ENCODE measurements at regions not wholly inside any gene's neighbourhood (a gene's known extent, or its start where the extent isn't known, plus 50 kb on each side); places are given as distances from the start of the nearest gene placed in this dataset.

DNA sequence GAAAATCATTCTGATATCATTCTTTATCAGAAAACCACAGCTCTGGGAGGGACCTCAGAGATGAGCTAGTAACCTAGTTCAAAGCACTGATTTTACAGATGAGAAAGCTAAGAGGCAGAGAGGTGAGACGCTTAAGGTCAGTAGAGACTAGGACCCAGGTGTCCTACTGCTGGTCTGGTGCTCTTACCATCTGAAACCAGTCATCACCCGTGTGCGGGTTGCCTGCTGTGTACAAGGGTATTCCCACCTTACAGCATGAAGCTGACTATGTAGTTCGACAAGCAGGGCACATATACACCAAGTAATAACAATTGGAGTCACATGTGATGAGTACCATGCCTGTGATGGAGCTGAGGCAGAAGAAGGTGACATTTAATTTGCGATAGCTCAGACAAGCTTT is 133.7 kb downstream of the ADAMTS15 start:
- Histone ChIP-seq H3K4me3 (ENCODE audit: low read depth, low read length) (no peak overlapping the region), H3K36me3 (ENCODE audit: insufficient read depth) (no peaks in the 10 kb centered on the region), H3K27ac (ENCODE audit: low read depth) (no peak overlapping the region), H3K4me1 (ENCODE audit: insufficient read depth) (no peaks in the 10 kb centered on the region)
- no peak for DNase-seq (ENCODE audit: extremely low spot score)
- WGBS = 96% methylated on average over 5 of the region's 5 CpGs

DNA sequence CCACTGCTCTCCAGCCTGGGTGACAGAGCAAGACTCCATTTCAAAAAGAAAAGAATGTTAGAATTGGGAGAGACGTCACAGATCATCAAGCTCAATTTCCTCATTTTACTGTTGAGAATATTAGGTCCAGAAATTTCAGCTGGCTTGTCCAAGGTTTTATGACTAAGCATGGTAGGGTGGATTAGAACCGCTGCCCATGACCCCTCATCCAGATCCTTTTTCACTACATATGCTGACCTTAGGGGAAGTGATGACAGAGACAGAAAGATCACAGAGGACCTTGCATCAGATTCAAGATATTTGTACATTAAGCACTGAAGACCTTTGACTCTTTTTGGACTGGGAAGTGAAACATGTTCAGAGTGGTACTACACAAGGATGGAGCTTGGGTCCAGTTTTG is 134.5 kb downstream of the ADAMTS15 start:
- no peak overlapping the region for H3K4me3 ChIP-seq (ENCODE audit: low read depth, low read length)
- WGBS = 85% methylated on average over 2 of the region's 2 CpGs
- DNase-seq (ENCODE audit: extremely low spot score) = no peak
- no peaks in the 10 kb centered on the region for H3K36me3 ChIP-seq (ENCODE audit: insufficient read depth)
- H3K4me1 ChIP-seq (ENCODE audit: insufficient read depth) = no peaks in the 10 kb centered on the region
- H3K27ac ChIP-seq (ENCODE audit: low read depth) = no peak overlapping the region

DNA sequence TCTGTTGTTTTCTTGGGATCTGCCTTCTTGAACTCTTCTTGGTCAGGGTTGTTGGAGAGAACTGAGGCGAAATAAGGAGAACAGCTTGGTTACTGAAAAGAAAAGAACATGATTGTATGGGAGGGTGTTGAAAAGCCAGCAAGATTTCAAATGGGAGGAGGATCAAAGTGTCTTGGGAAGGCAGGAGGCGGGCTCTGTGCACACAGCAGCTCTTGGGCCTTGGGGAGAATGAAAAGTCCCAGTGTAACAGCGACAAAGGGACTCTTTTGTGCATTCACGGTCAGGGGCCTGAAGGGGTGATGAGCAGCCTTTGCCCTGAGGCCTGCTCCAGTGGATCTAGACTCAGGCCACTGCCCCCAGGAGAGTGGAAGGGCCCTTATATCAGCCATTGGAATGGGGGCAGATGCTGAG is 135.4 kb downstream of the ADAMTS15 start:
- Histone ChIP-seq H3K4me3 (ENCODE audit: low read depth, low read length) (no peak overlapping the region), H3K4me1 (ENCODE audit: insufficient read depth) (no peaks in the 10 kb centered on the region), H3K36me3 (ENCODE audit: insufficient read depth) (no peaks in the 10 kb centered on the region), H3K27ac (ENCODE audit: low read depth) (no peak overlapping the region)
- 87% methylated on average over 4 of the region's 4 CpGs for WGBS
- no peak for DNase-seq (ENCODE audit: extremely low spot score)

- Histone ChIP-seq H3K4me3 (ENCODE audit: low read depth, low read length) (no peak overlapping the region), H3K36me3 (ENCODE audit: insufficient read depth) (no peaks in the 10 kb centered on the region), H3K4me1 (ENCODE audit: insufficient read depth) (no peaks in the 10 kb centered on the region), H3K27ac (ENCODE audit: low read depth) (no peak overlapping the region)
- 74% methylated on average over 5 of the region's 5 CpGs for WGBS
- no peak for DNase-seq (ENCODE audit: extremely low spot score)
Measured at GRCh38 chr11:130585545-130585944, 137.1 kb downstream of the ADAMTS15 start.

DNA sequence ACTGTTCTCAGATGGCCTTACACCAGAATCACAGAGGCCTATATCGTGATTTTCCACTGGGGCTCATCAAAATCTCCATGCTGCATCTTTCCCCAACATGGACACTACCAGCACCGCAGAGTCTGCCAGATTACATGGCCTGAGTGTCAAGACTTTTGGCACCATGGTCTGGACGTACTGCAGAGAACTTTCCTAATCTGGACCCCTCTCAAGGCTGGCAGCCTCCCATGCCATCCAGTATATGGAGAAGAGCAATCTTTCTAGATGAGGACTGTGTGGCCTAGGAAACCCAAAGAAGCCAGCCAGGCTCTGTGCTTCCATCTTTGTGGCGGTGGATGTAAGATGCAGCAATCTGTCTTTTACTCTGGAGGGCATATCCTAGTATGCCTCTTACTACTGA is 139.2 kb downstream of the ADAMTS15 start:
- WGBS = 66% methylated on average over 4 of the region's 4 CpGs
- H3K27ac ChIP-seq (ENCODE audit: low read depth) = no peak overlapping the region
- H3K4me1 ChIP-seq (ENCODE audit: insufficient read depth) = no peaks in the 10 kb centered on the region
- no peak for DNase-seq (ENCODE audit: extremely low spot score)
- H3K36me3 ChIP-seq (ENCODE audit: insufficient read depth) = no peaks in the 10 kb centered on the region
- H3K4me3 ChIP-seq (ENCODE audit: low read depth, low read length) = no peak overlapping the region

GRCh38 chr11:130588471-130588870 is 140.0 kb downstream of the ADAMTS15 start:
- Histone ChIP-seq H3K4me1 (ENCODE audit: insufficient read depth) (no peaks in the 10 kb centered on the region), H3K4me3 (ENCODE audit: low read depth, low read length) (no peak overlapping the region), H3K27ac (ENCODE audit: low read depth) (no peak overlapping the region), H3K36me3 (ENCODE audit: insufficient read depth) (no peaks in the 10 kb centered on the region)
- WGBS = 92% methylated on average over 2 of the region's 2 CpGs
- DNase-seq (ENCODE audit: extremely low spot score) = no peak

GRCh38 chr11:130592056-130592455 is 143.6 kb downstream of the ADAMTS15 start:
- no peak overlapping the region for H3K4me3 ChIP-seq (ENCODE audit: low read depth, low read length)
- no peak for DNase-seq (ENCODE audit: extremely low spot score)
- H3K36me3 ChIP-seq (ENCODE audit: insufficient read depth) = no peaks in the 10 kb centered on the region
- H3K4me1 ChIP-seq (ENCODE audit: insufficient read depth) = no peaks in the 10 kb centered on the region
- H3K27ac ChIP-seq (ENCODE audit: low read depth) = no peak overlapping the region
- WGBS = 13% methylated on average over 2 of the region's 2 CpGs

- WGBS = 98% methylated on average over 2 of the region's 2 CpGs
- no peaks in the 10 kb centered on the region for H3K36me3 ChIP-seq (ENCODE audit: insufficient read depth)
- H3K27ac ChIP-seq (ENCODE audit: low read depth) = no peak overlapping the region
- no peak for DNase-seq (ENCODE audit: extremely low spot score)
- H3K4me1 ChIP-seq (ENCODE audit: insufficient read depth) = no peaks in the 10 kb centered on the region
- H3K4me3 ChIP-seq (ENCODE audit: low read depth, low read length) = no peak overlapping the region
Measured at GRCh38 chr11:130593064-130593463, 144.6 kb downstream of the ADAMTS15 start.

- Histone ChIP-seq H3K4me3 (ENCODE audit: low read depth, low read length) (no peak overlapping the region), H3K36me3 (ENCODE audit: insufficient read depth) (no peaks in the 10 kb centered on the region), H3K27ac (ENCODE audit: low read depth) (no peak overlapping the region), H3K4me1 (ENCODE audit: insufficient read depth) (no peaks in the 10 kb centered on the region)
- DNase-seq (ENCODE audit: extremely low spot score) = no peak
- 97% methylated on average over 25 of the region's 25 CpGs for WGBS
Measured at GRCh38 chr11:130598433-130598832, 150.0 kb downstream of the ADAMTS15 start.

GRCh38 chr11:130599073-130599654 is 150.7 kb downstream of the ADAMTS15 start:
- H3K36me3 ChIP-seq (ENCODE audit: insufficient read depth) = no peaks in the 10 kb centered on the region
- no peak for DNase-seq (ENCODE audit: extremely low spot score)
- no peak overlapping the region for H3K27ac ChIP-seq (ENCODE audit: low read depth)
- WGBS = 83% methylated on average over 4 of the region's 4 CpGs
- H3K4me1 ChIP-seq (ENCODE audit: insufficient read depth) = no peaks in the 10 kb centered on the region
- no peak overlapping the region for H3K4me3 ChIP-seq (ENCODE audit: low read depth, low read length)

DNA sequence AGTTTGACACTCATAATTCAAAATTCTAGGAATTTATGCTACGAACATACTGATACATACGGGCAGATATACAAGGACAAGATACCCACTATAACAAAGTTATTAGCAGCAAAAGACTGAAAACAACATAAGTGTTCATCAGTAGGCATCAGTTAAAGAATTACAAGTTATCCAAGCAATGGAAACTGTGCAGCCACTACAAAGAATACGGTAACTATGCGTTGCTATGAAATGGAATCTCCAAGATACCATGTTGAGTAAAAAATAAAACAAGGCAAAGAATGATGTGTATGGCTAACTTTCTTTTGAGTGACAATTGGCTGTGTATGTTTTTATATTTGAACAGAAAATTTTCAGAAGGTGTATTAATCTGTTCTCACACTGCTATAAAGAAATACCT is 151.7 kb downstream of the ADAMTS15 start:
- H3K4me1 ChIP-seq (ENCODE audit: insufficient read depth) = no peaks in the 10 kb centered on the region
- 61% methylated on average over 4 of the region's 4 CpGs for WGBS
- H3K27ac ChIP-seq (ENCODE audit: low read depth) = no peak overlapping the region

GRCh38 chr11:130600616-130601015 is 152.2 kb downstream of the ADAMTS15 start:
- Histone ChIP-seq H3K4me3 (ENCODE audit: low read depth, low read length) (no peak overlapping the region), H3K4me1 (ENCODE audit: insufficient read depth) (no peaks in the 10 kb centered on the region), H3K27ac (ENCODE audit: low read depth) (no peak overlapping the region), H3K36me3 (ENCODE audit: insufficient read depth) (no peaks in the 10 kb centered on the region)
- WGBS = 49% methylated on average over 5 of the region's 5 CpGs
- DNase-seq (ENCODE audit: extremely low spot score) = no peak

More for the DNA sequence above, 151.7 kb downstream of the ADAMTS15 start:
- Histone ChIP-seq H3K36me3 (ENCODE audit: insufficient read depth) (no peaks in the 10 kb centered on the region), H3K4me3 (ENCODE audit: low read depth, low read length) (no peak overlapping the region)
- no peak for DNase-seq (ENCODE audit: extremely low spot score)

DNA sequence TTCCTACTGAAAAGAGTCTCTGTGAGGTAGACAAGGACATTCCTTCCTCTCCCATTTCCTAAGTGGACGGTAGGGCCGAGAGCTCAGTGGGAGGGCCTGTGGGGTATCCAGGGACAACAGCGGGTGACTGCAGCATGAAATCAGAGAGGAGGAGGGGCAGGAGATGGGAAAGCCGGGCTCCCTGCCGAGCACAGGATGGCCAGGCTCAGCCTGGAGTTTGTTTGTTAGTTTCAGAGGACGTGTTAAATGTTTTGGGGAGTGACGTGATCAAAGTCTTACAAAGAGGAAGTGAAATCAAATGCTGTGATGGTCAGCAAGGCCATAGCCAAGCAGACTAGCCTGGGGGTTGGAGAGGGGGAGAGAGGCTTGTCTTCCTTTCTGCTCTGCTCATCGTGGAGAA is 152.7 kb downstream of the ADAMTS15 start:
- no peaks in the 10 kb centered on the region for H3K4me1 ChIP-seq (ENCODE audit: insufficient read depth)
- no peak overlapping the region for H3K27ac ChIP-seq (ENCODE audit: low read depth)
- no peaks in the 10 kb centered on the region for H3K36me3 ChIP-seq (ENCODE audit: insufficient read depth)
- DNase-seq (ENCODE audit: extremely low spot score) = no peak
- no peak overlapping the region for H3K4me3 ChIP-seq (ENCODE audit: low read depth, low read length)
- WGBS = 16% methylated on average over 8 of the region's 8 CpGs

- 86% methylated on average over 16 of the region's 16 CpGs for WGBS
- no peaks in the 10 kb centered on the region for H3K4me1 ChIP-seq (ENCODE audit: insufficient read depth)
- H3K36me3 ChIP-seq (ENCODE audit: insufficient read depth) = no peaks in the 10 kb centered on the region
- no peak for DNase-seq (ENCODE audit: extremely low spot score)
- no peak overlapping the region for H3K27ac ChIP-seq (ENCODE audit: low read depth)
- no peak overlapping the region for H3K4me3 ChIP-seq (ENCODE audit: low read depth, low read length)
Measured at GRCh38 chr11:130601764-130602460, 153.5 kb downstream of the ADAMTS15 start.

Data from urinary bladder (tissue), 3 donors.